H1 (cell line): ENCODE measurements at regions not wholly inside any gene's neighbourhood (a gene's known extent, or its start where the extent isn't known, plus 50 kb on each side); places are given as distances from the start of the nearest gene placed in this dataset.

Source experiments
- CTCF ChIA-PET: fragments of 300-600 bp; sonication (Branson Sonifier 250); formaldehyde crosslinking; loops from one replicate; lab custom pipeline; 2021; ENCODE audit not compliant: partially characterized antibody; lab: Charles Lee
- POLR2A ChIA-PET: fragments of 300-600 bp; sonication (Branson Sonifier 250); formaldehyde crosslinking; loops from one replicate; lab custom pipeline; 2021; ENCODE audit warnings: inconsistent platforms; ENCODE audit not compliant: partially characterized antibody; lab: Charles Lee
- DNase-seq, 2 experiments: peaks; one replicate each; pipeline versions ENCODE4 v3.0.0 to v3.0.0-alpha.2; 2010 to 2022; ENCODE audit warnings: low spot score in 2 of 2, low read depth in 1 of 2, mixed read lengths in 1 of 2
- FAIRE-seq: peaks from 2 replicates; lab custom pipeline; 2011; peaks lifted over from hg19 to GRCh38; lab: Jason Lieb, UNC
- H2AFZ ChIP-seq: 2 replicates; pipeline ENCODE4 v1.8.1; 2012; ENCODE audit warnings: low read length, inconsistent platforms
- H2AK5ac ChIP-seq: 2 replicates; pipeline ENCODE4 v1.6.1; 2013; ENCODE audit warnings: low read depth, low read length
- H2BK120ac ChIP-seq: replicated peaks from 2 replicates; pipeline ENCODE3; 2013; ENCODE audit warnings: low read depth, low read length, inconsistent platforms
- H2BK12ac ChIP-seq: 2 replicates; pipeline ENCODE4 v1.6.1; 2013; ENCODE audit warnings: low read depth, low read length
- H2BK15ac ChIP-seq: 2 replicates; pipeline ENCODE4 v1.6.1; 2013; ENCODE audit warnings: low read length
- H2BK20ac ChIP-seq: 2 replicates; pipeline ENCODE4 v1.6.1; 2013; ENCODE audit warnings: low read length
- H2BK5ac ChIP-seq: 2 replicates; pipeline ENCODE4 v1.6.1; 2013; ENCODE audit warnings: low read depth, low read length
- H3K14ac ChIP-seq: 2 replicates; pipeline ENCODE4 v1.6.1; 2013; ENCODE audit warnings: inconsistent platforms; ENCODE audit not compliant: insufficient read length
- H3K18ac ChIP-seq: 2 replicates; pipeline ENCODE4 v1.6.1; 2013; ENCODE audit warnings: low read length; ENCODE audit errors: extremely low read depth
- H3K23ac ChIP-seq: 2 replicates; pipeline ENCODE4 v1.6.1; 2013; ENCODE audit warnings: inconsistent platforms; ENCODE audit not compliant: insufficient read length
- H3K23me2 ChIP-seq: 2 replicates; pipeline ENCODE4 v1.6.1; 2013; ENCODE audit warnings: low read depth, low read length
- H3K27ac ChIP-seq: 2 replicates; pipeline ENCODE4 v1.6.1; 2011; ENCODE audit warnings: low read depth, low read length, inconsistent platforms
- H3K27me3 ChIP-seq, 4 experiments: replicated peaks in 1 of 4; 1 replicate in 1 of 4; 2 replicates in 3 of 4; pipeline versions ENCODE4 v1.6.1 to v1.8.1; 2011 to 2013; ENCODE audit warnings: low read length in 3 of 4, mild to moderate bottlenecking in 3 of 4, inconsistent platforms in 2 of 4, mixed read lengths in 2 of 4, moderate library complexity in 1 of 4; ENCODE audit not compliant: control insufficient read depth in 3 of 4, insufficient read depth in 3 of 4; ENCODE audit errors: extremely low read depth in 1 of 4
- H3K36me3 ChIP-seq, 4 experiments: 2 replicates each; pipeline versions ENCODE4 v1.6.1 to v1.8.1; 2011 to 2013; ENCODE audit warnings: mild to moderate bottlenecking in 4 of 4, low read length in 3 of 4, moderate library complexity in 2 of 4, control low read depth in 1 of 4, inconsistent platforms in 1 of 4; ENCODE audit not compliant: insufficient read depth in 4 of 4, control insufficient read depth in 2 of 4
- H3K4ac ChIP-seq: replicated peaks from 2 replicates; pipeline ENCODE3; 2013; ENCODE audit warnings: low read length, low read depth, mixed read lengths, inconsistent platforms; ENCODE audit not compliant: insufficient read length
- H3K4me1 ChIP-seq, 4 experiments: replicated peaks in 1 of 4; 1 replicate in 1 of 4; 2 replicates in 3 of 4; pipeline versions ENCODE4 v1.6.1 to v1.8.1; 2011 to 2013; ENCODE audit warnings: low read length in 3 of 4, inconsistent platforms in 2 of 4, mixed read lengths in 1 of 4; ENCODE audit not compliant: insufficient read depth in 4 of 4, control insufficient read depth in 3 of 4
- H3K4me2 ChIP-seq, 2 experiments: 2 replicates each; pipeline versions ENCODE4 v1.6.1 to v1.8.1; 2011 to 2013; ENCODE audit warnings: low read depth in 2 of 2, low read length in 2 of 2, control low read depth in 1 of 2, inconsistent platforms in 1 of 2, mild to moderate bottlenecking in 1 of 2; ENCODE audit not compliant: insufficient read depth in 1 of 2
- H3K4me3 ChIP-seq, 4 experiments: fragments of 200-600, 300-600 bp in 1 of 4; sonication (generic), shearing (Covaris generic), sonication (Bioruptor Twin) in 1 of 4; 2 replicates each; pipeline versions ENCODE4 v1.5.1 to v1.8.1; 2011 to 2016; ENCODE audit warnings: low read length in 4 of 4, low read depth in 3 of 4, control low read depth in 2 of 4, inconsistent platforms in 2 of 4, mild to moderate bottlenecking in 2 of 4, mixed read lengths in 1 of 4, moderate library complexity in 1 of 4; ENCODE audit not compliant: insufficient read depth in 2 of 4; ENCODE audit errors: extremely low read depth in 1 of 4
- H3K56ac ChIP-seq: replicated peaks from 2 replicates; pipeline ENCODE3; 2013; ENCODE audit warnings: low read depth, mild to moderate bottlenecking, mixed read lengths, low read length, inconsistent platforms; ENCODE audit not compliant: insufficient read length
- H3K79me1 ChIP-seq: 2 replicates; pipeline ENCODE4 v1.6.1; 2013; ENCODE audit warnings: low read depth, low read length, control low read depth
- H3K79me2 ChIP-seq, 2 experiments: 2 replicates each; pipeline versions ENCODE4 v1.6.1 to v1.8.1; 2012 to 2013; ENCODE audit warnings: low read length in 2 of 2, mild to moderate bottlenecking in 2 of 2, inconsistent platforms in 1 of 2; ENCODE audit not compliant: insufficient read depth in 2 of 2, control insufficient read depth in 1 of 2
- H3K9ac ChIP-seq, 4 experiments: replicated peaks in 1 of 4; 1 replicate in 1 of 4; 2 replicates in 3 of 4; pipeline versions ENCODE4 v1.6.1 to v1.8.1; 2011 to 2013; ENCODE audit warnings: low read depth in 3 of 4, low read length in 3 of 4, control low read depth in 2 of 4, mild to moderate bottlenecking in 2 of 4, moderate library complexity in 2 of 4, inconsistent platforms in 1 of 4; ENCODE audit errors: extremely low read depth in 1 of 4
- H3K9me3 ChIP-seq, 2 experiments: 2 replicates each; pipeline versions ENCODE4 v1.6.1 to v1.8.1; 2012 to 2013; ENCODE audit warnings: mild to moderate bottlenecking in 2 of 2, moderate library complexity in 2 of 2, control low read depth in 1 of 2, inconsistent platforms in 1 of 2, low read depth in 1 of 2, low read length in 1 of 2, mixed read lengths in 1 of 2; ENCODE audit not compliant: insufficient read depth in 2 of 2
- H4K20me1 ChIP-seq, 2 experiments: replicated peaks in 1 of 2; 2 replicates each; pipeline versions ENCODE3 to v1.8.1; 2011 to 2013; ENCODE audit warnings: inconsistent platforms in 2 of 2, low read length in 2 of 2, mild to moderate bottlenecking in 1 of 2; ENCODE audit not compliant: insufficient read depth in 2 of 2, control insufficient read depth in 1 of 2
- H4K5ac ChIP-seq: 2 replicates; pipeline ENCODE4 v1.6.1; 2013; ENCODE audit warnings: low read length, low read depth, mixed read lengths, inconsistent platforms; ENCODE audit not compliant: insufficient read length
- H4K8ac ChIP-seq: 2 replicates; pipeline ENCODE4 v1.8.0; 2013; ENCODE audit warnings: mild to moderate bottlenecking, moderate library complexity, low read length, inconsistent platforms; ENCODE audit not compliant: insufficient read depth; ENCODE audit errors: extremely low read depth
- H4K91ac ChIP-seq: replicated peaks from 2 replicates; pipeline ENCODE3; 2013; ENCODE audit warnings: low read length, mixed read lengths, inconsistent platforms; ENCODE audit not compliant: insufficient read length
- CHD1 ChIP-seq: IDR thresholded peaks from 2 replicates; pipeline ENCODE4 v1.6.1; 2012; ENCODE audit warnings: low read depth, low read length, improper control_type of control experiment
- EGR1 ChIP-seq: IDR thresholded peaks from 2 replicates; pipeline ENCODE4 v1.6.1; 2011; ENCODE audit warnings: low read depth, low read length, borderline replicate concordance
- ZNF274 ChIP-seq: IDR thresholded peaks from 2 replicates; pipeline ENCODE4 v1.7.0; 2012; ENCODE audit warnings: low read length, borderline replicate concordance; ENCODE audit errors: extremely low read depth
- WGBS, 2 experiments: shearing (Covaris generic) in 1 of 2; methylation state at CpG; one replicate each; pipeline versions ENCODE4 v1.1.6 to v1.1.7; 2013 to 2015; ENCODE audit warnings: low lambda C conversion rate in 2 of 2, mixed read lengths in 2 of 2, inconsistent platforms in 1 of 2, low coverage in 1 of 2, missing lambda C conversion rate in 1 of 2; ENCODE audit not compliant: insufficient replicate concordance in 2 of 2, insufficient coverage in 1 of 2, insufficient read length in 1 of 2; ENCODE audit errors: extremely low coverage in 1 of 2, missing lambda C conversion rate in 1 of 2; 5-methylcytosine and 5-hydroxymethylcytosine counted together

DNA sequence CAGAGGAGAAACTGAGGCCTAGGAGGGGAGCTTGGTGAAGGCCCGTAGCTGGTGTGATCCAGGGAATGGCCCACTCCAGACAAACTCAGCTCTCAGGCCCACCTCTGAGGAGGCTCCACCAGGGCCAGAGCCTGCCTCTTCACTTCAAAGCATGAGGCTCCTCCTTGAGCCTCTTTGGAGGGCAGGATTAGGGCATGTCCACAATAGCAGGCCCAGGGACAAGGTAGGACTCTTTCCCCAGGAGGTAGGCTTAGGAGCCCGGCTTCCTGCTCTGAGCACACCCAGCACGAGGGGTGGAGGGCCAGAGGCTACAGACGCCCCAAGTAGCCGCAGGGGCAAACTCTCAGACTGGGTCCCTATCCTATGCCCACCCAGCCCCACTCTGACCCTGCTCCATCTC is 164.6 kb upstream of the ZMIZ1 start:
- no peak overlapping the region for H4K5ac ChIP-seq
- FAIRE-seq (no peak), DNase-seq (no peak)
- H3K9ac ChIP-seq, result no peak overlapping the region
- H2BK20ac ChIP-seq, result no peak overlapping the region
- H3K56ac ChIP-seq, result no peak overlapping the region
- H3K18ac ChIP-seq, result no peak overlapping the region
- no peak overlapping the region for H2AFZ ChIP-seq
- H3K4me1 ChIP-seq, result peaks cover 0 to 8% (median 5%) of the 10 kb centered on the region in 4 experiments; a peak in 4 of 7 replicates
- WGBS, 2 experiments, result 84% methylated on average over 5 of the region's 5 CpGs; no CpG with 5 or more reads in 1 of the 2 experiments
- H4K8ac ChIP-seq, result no peak overlapping the region
- peaks cover 0 to 4% of the 10 kb centered on the region in 2 experiments for H4K20me1 ChIP-seq
- H2BK15ac ChIP-seq, result no peak overlapping the region
- no peaks in the 10 kb centered on the region; a peak in 2 of 7 replicates for H3K27me3 ChIP-seq
- H3K27ac ChIP-seq, result no peak overlapping the region
- H2AK5ac ChIP-seq, result no peak overlapping the region
- H3K14ac ChIP-seq, result no peak overlapping the region
- no peak overlapping the region for H2BK120ac ChIP-seq
- ChIA-PET POLR2A (no interaction called here), CTCF (no interaction called here)
- no peak overlapping the region for H3K4ac ChIP-seq
- H2BK5ac ChIP-seq, result no peak overlapping the region
- no peak overlapping the region for H4K91ac ChIP-seq
- no peaks in the 10 kb centered on the region; a peak in 1 of 8 replicates for H3K36me3 ChIP-seq
- H3K4me2 ChIP-seq, result no peak overlapping the region
- H3K9me3 ChIP-seq, result no peaks in the 10 kb centered on the region
- H3K23me2 ChIP-seq, result peaks cover 10% of the 10 kb centered on the region; the same call in 1 of the 2 replicates
- no peak overlapping the region for H2BK12ac ChIP-seq
- H3K4me3 ChIP-seq, result no peak overlapping the region
- H3K23ac ChIP-seq, result no peak overlapping the region
- TF ChIP-seq EGR1, result no peak
- no peak for TF ChIP-seq CHD1
- no peak for TF ChIP-seq ZNF274
- no peaks in the 10 kb centered on the region for H3K79me2 ChIP-seq
- no peaks in the 10 kb centered on the region for H3K79me1 ChIP-seq
